ENCODE measurements at regions not wholly inside any gene's neighbourhood (a gene's known extent, or its start where the extent isn't known, plus 50 kb on each side); places are given as distances from the start of the nearest gene placed in this dataset.

GRCh38 chr10:44703241-44704155 lies 207.6 kb upstream of the TMEM72 start:
- Histone ChIP-seq H4K8ac (ENCODE audit: low read depth, low read length) (no peak overlapping the region), H3K4me2 (ENCODE audit: insufficient read depth, low read length, poor library complexity, severe bottlenecking) (no peak overlapping the region), H2AFZ (ENCODE audit: low read length) (no peak overlapping the region), H2BK5ac (ENCODE audit: low read length) (no peak overlapping the region), H3K9ac (ENCODE audit: low read depth, low read length, poor library complexity) (no peak overlapping the region), H3K36me3 (replicated peaks in 1 of 2; ENCODE audit: control insufficient read depth in 2 of 2, insufficient read depth in 2 of 2, low read length in 2 of 2) (no peaks in the 10 kb centered on the region), H2BK120ac (ENCODE audit: low read depth, low read length) (no peak overlapping the region), H3K18ac (ENCODE audit: low read length) (no peak overlapping the region), H2BK15ac (ENCODE audit: low read length) (no peak overlapping the region), H3K27ac (replicated peaks; ENCODE audit: low read length) (no peak overlapping the region), H3K4ac (ENCODE audit: low read length) (no peak overlapping the region), H3K4me3 (ENCODE audit: low read length in 2 of 2) (no peak overlapping the region), H3K9me3 (replicated peaks in 1 of 2; ENCODE audit: control insufficient read depth in 2 of 2, insufficient read depth in 1 of 2, low read depth in 1 of 2, low read length in 2 of 2) (peaks cover 0 to 1% of the 10 kb centered on the region in 2 donors), H3K79me1 (ENCODE audit: low read depth, low read length) (no peaks in the 10 kb centered on the region), H2BK12ac (ENCODE audit: low read length) (no peak overlapping the region), H3K27me3 (ENCODE audit: control insufficient read depth in 3 of 3, insufficient read depth in 3 of 3, low read depth in 1 of 3, low read length in 3 of 3) (no peaks in the 10 kb centered on the region), H3K14ac (ENCODE audit: low read length) (no peak overlapping the region), H3K4me1 (ENCODE audit: control insufficient read depth in 2 of 2, insufficient read depth in 1 of 2, low read depth in 1 of 2, low read length in 2 of 2) (no peaks in the 10 kb centered on the region), H3K23ac (ENCODE audit: low read depth, low read length, poor library complexity) (no peak overlapping the region), H2AK5ac (ENCODE audit: low read depth, low read length) (no peak overlapping the region), H4K91ac (ENCODE audit: low read depth, low read length, poor library complexity) (no peak overlapping the region)
- no peak for DNase-seq (ENCODE audit: low spot score)
- WGBS, 2 donors (ENCODE audit: extremely low coverage in 2 of 2, insufficient read length in 2 of 2, insufficient replicate concordance in 1 of 2): no CpG with 5 or more reads among the region's 6 CpGs

- no peak overlapping the region for H2BK5ac ChIP-seq (ENCODE audit: low read length)
- no peak overlapping the region for H3K14ac ChIP-seq (ENCODE audit: low read length)
- no peaks in the 10 kb centered on the region for H3K36me3 ChIP-seq (replicated peaks in 1 of 2; ENCODE audit: control insufficient read depth in 2 of 2, insufficient read depth in 2 of 2, low read length in 2 of 2)
- no peak for DNase-seq (ENCODE audit: low spot score)
- no peaks in the 10 kb centered on the region for H3K4me1 ChIP-seq (ENCODE audit: control insufficient read depth in 2 of 2, insufficient read depth in 1 of 2, low read depth in 1 of 2, low read length in 2 of 2)
- no peak overlapping the region for H4K8ac ChIP-seq (ENCODE audit: low read depth, low read length)
- no CpG with 5 or more reads among the region's 1 CpG for WGBS, 2 donors (ENCODE audit: extremely low coverage in 2 of 2, insufficient read length in 2 of 2, insufficient replicate concordance in 1 of 2)
- H3K4me3 ChIP-seq (ENCODE audit: low read length in 2 of 2): no peak overlapping the region
- no peak overlapping the region for H2BK12ac ChIP-seq (ENCODE audit: low read length)
- H3K79me1 ChIP-seq (ENCODE audit: low read depth, low read length): no peaks in the 10 kb centered on the region
- no peaks in the 10 kb centered on the region for H3K27me3 ChIP-seq (ENCODE audit: control insufficient read depth in 3 of 3, insufficient read depth in 3 of 3, low read depth in 1 of 3, low read length in 3 of 3)
- H2BK15ac ChIP-seq (ENCODE audit: low read length): no peak overlapping the region
- no peak overlapping the region for H3K9ac ChIP-seq (ENCODE audit: low read depth, low read length, poor library complexity)
- H2AFZ ChIP-seq (ENCODE audit: low read length): no peak overlapping the region
- no peak overlapping the region for H4K91ac ChIP-seq (ENCODE audit: low read depth, low read length, poor library complexity)
- H3K23ac ChIP-seq (ENCODE audit: low read depth, low read length, poor library complexity): no peak overlapping the region
- H3K9me3 ChIP-seq (replicated peaks in 1 of 2; ENCODE audit: control insufficient read depth in 2 of 2, insufficient read depth in 1 of 2, low read depth in 1 of 2, low read length in 2 of 2): peaks cover 0 to 1% of the 10 kb centered on the region in 2 donors
- H3K4ac ChIP-seq (ENCODE audit: low read length): no peak overlapping the region
- no peak overlapping the region for H3K18ac ChIP-seq (ENCODE audit: low read length)
- no peak overlapping the region for H3K27ac ChIP-seq (replicated peaks; ENCODE audit: low read length)
- H2AK5ac ChIP-seq (ENCODE audit: low read depth, low read length): no peak overlapping the region
- H2BK120ac ChIP-seq (ENCODE audit: low read depth, low read length): no peak overlapping the region
- H3K4me2 ChIP-seq (ENCODE audit: insufficient read depth, low read length, poor library complexity, severe bottlenecking): no peak overlapping the region
Observed at GRCh38 chr10:44704616-44705015, 206.5 kb upstream of the TMEM72 start.

GRCh38 chr10:44706745-44707144 lies 204.4 kb upstream of the TMEM72 start:
- H3K27ac ChIP-seq (replicated peaks; ENCODE audit: low read length): no peak overlapping the region

GRCh38 chr10:44713307-44713706 lies 197.8 kb upstream of the TMEM72 start:
- Histone ChIP-seq H4K8ac (ENCODE audit: low read depth, low read length) (no peak overlapping the region), H2BK15ac (ENCODE audit: low read length) (no peak overlapping the region), H2AFZ (ENCODE audit: low read length) (no peak overlapping the region)

More at GRCh38 chr10:44706745-44707144, 204.4 kb upstream of the TMEM72 start:
- no peak overlapping the region for H2BK15ac ChIP-seq (ENCODE audit: low read length)
- H3K27me3 ChIP-seq (ENCODE audit: control insufficient read depth in 3 of 3, insufficient read depth in 3 of 3, low read depth in 1 of 3, low read length in 3 of 3): no peaks in the 10 kb centered on the region
- no peak overlapping the region for H4K91ac ChIP-seq (ENCODE audit: low read depth, low read length, poor library complexity)
- no peak overlapping the region for H2BK5ac ChIP-seq (ENCODE audit: low read length)
- no peak overlapping the region for H3K14ac ChIP-seq (ENCODE audit: low read length)
- H2AK5ac ChIP-seq (ENCODE audit: low read depth, low read length): no peak overlapping the region
- H3K9ac ChIP-seq (ENCODE audit: low read depth, low read length, poor library complexity): no peak overlapping the region
- H4K8ac ChIP-seq (ENCODE audit: low read depth, low read length): no peak overlapping the region
- H3K23ac ChIP-seq (ENCODE audit: low read depth, low read length, poor library complexity): no peak overlapping the region
- H2BK12ac ChIP-seq (ENCODE audit: low read length): no peak overlapping the region
- H2BK120ac ChIP-seq (ENCODE audit: low read depth, low read length): no peak overlapping the region
- no peak overlapping the region for H3K4ac ChIP-seq (ENCODE audit: low read length)
- no peak overlapping the region for H3K18ac ChIP-seq (ENCODE audit: low read length)
- no peaks in the 10 kb centered on the region for H3K79me1 ChIP-seq (ENCODE audit: low read depth, low read length)
- H2AFZ ChIP-seq (ENCODE audit: low read length): no peak overlapping the region
- H3K9me3 ChIP-seq (replicated peaks in 1 of 2; ENCODE audit: control insufficient read depth in 2 of 2, insufficient read depth in 1 of 2, low read depth in 1 of 2, low read length in 2 of 2): no peaks in the 10 kb centered on the region
- DNase-seq (ENCODE audit: low spot score): no peak
- no peaks in the 10 kb centered on the region for H3K4me1 ChIP-seq (ENCODE audit: control insufficient read depth in 2 of 2, insufficient read depth in 1 of 2, low read depth in 1 of 2, low read length in 2 of 2)
- no peak overlapping the region for H3K4me3 ChIP-seq (ENCODE audit: low read length in 2 of 2)
- H3K4me2 ChIP-seq (ENCODE audit: insufficient read depth, low read length, poor library complexity, severe bottlenecking): no peak overlapping the region
- H3K36me3 ChIP-seq (replicated peaks in 1 of 2; ENCODE audit: control insufficient read depth in 2 of 2, insufficient read depth in 2 of 2, low read length in 2 of 2): no peaks in the 10 kb centered on the region

More at GRCh38 chr10:44713307-44713706, 197.8 kb upstream of the TMEM72 start:
- Histone ChIP-seq H3K4me2 (ENCODE audit: insufficient read depth, low read length, poor library complexity, severe bottlenecking) (no peak overlapping the region), H3K27ac (replicated peaks; ENCODE audit: low read length) (no peak overlapping the region), H3K79me1 (ENCODE audit: low read depth, low read length) (no peaks in the 10 kb centered on the region), H3K14ac (ENCODE audit: low read length) (no peak overlapping the region), H2AK5ac (ENCODE audit: low read depth, low read length) (no peak overlapping the region), H3K23ac (ENCODE audit: low read depth, low read length, poor library complexity) (no peak overlapping the region), H2BK5ac (ENCODE audit: low read length) (no peak overlapping the region), H4K91ac (ENCODE audit: low read depth, low read length, poor library complexity) (no peak overlapping the region), H3K4ac (ENCODE audit: low read length) (no peak overlapping the region), H3K9ac (ENCODE audit: low read depth, low read length, poor library complexity) (no peak overlapping the region), H3K9me3 (replicated peaks in 1 of 2; ENCODE audit: control insufficient read depth in 2 of 2, insufficient read depth in 1 of 2, low read depth in 1 of 2, low read length in 2 of 2) (no peaks in the 10 kb centered on the region), H2BK120ac (ENCODE audit: low read depth, low read length) (no peak overlapping the region), H3K4me3 (ENCODE audit: low read length in 2 of 2) (no peak overlapping the region), H3K18ac (ENCODE audit: low read length) (no peak overlapping the region), H2BK12ac (ENCODE audit: low read length) (no peak overlapping the region), H3K4me1 (ENCODE audit: control insufficient read depth in 2 of 2, insufficient read depth in 1 of 2, low read depth in 1 of 2, low read length in 2 of 2) (no peaks in the 10 kb centered on the region), H3K27me3 (ENCODE audit: control insufficient read depth in 3 of 3, insufficient read depth in 3 of 3, low read depth in 1 of 3, low read length in 3 of 3) (no peaks in the 10 kb centered on the region), H3K36me3 (replicated peaks in 1 of 2; ENCODE audit: control insufficient read depth in 2 of 2, insufficient read depth in 2 of 2, low read length in 2 of 2) (no peaks in the 10 kb centered on the region)
- WGBS, 2 donors (ENCODE audit: extremely low coverage in 2 of 2, insufficient read length in 2 of 2, insufficient replicate concordance in 1 of 2): no CpG with 5 or more reads among the region's 4 CpGs
- DNase-seq (ENCODE audit: low spot score): no peak

Data from neuronal stem cell (in vitro differentiated cells).